Upper lobe of left lung (tissue), 4 donors: ENCODE measurements at regions not wholly inside any gene's neighbourhood (a gene's known extent, or its start where the extent isn't known, plus 50 kb on each side); places are given as distances from the start of the nearest gene placed in this dataset.

Source experiments
- EP300 ChIP-seq, 4 donors: sonication (generic); formaldehyde crosslinking; IDR thresholded peaks; one replicate each; pipeline ENCODE4 v1.5.1; 2017; ENCODE audit warnings: antibody characterized with exemption in 4 of 4, control low read depth in 2 of 4
- POLR2A ChIP-seq, 4 donors: fragments of 450-650 bp; IDR thresholded peaks; one replicate each; pipeline ENCODE4 v1.5.1; 2016 to 2017; ENCODE audit warnings: antibody characterized with exemption in 4 of 4, mild to moderate bottlenecking in 2 of 4
- POLR2AphosphoS5 ChIP-seq, 2 donors: sonication (generic); formaldehyde crosslinking; IDR thresholded peaks; one replicate each; pipeline ENCODE4 v1.5.1; 2017; ENCODE audit warnings: antibody characterized with exemption in 2 of 2
- TF ChIP-seq, protein P1 (sequence below), 6 experiments: fragments of 450-650 bp in 4 of 6; fragments of 200-600 bp in 2 of 6; sonication (generic) in 2 of 6; IDR thresholded peaks; one replicate each; pipeline ENCODE4 v1.5.1; 2016 to 2019; ENCODE audit warnings: antibody characterized with exemption in 6 of 6

DNA sequence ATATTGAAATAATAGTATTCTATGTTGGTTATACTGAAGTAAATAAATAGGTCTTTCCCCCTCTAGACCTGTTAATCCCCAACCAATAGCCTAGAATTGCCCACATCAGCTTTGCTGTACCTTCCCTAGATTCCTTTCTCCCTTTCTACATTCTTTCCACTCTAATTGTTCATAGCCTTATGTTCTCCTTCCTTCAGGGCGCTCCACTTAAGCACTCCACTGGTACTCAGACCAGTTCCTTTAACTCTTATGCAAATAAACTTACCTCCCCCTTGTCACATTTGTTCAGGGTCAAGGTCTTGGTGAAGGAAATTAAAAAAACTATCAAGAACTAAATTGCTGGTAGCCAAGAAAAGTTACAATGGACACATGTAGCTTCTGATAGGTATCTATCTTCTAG, 294.8 kb downstream of the UTP18 start:
- TF ChIP-seq, protein P1, sequence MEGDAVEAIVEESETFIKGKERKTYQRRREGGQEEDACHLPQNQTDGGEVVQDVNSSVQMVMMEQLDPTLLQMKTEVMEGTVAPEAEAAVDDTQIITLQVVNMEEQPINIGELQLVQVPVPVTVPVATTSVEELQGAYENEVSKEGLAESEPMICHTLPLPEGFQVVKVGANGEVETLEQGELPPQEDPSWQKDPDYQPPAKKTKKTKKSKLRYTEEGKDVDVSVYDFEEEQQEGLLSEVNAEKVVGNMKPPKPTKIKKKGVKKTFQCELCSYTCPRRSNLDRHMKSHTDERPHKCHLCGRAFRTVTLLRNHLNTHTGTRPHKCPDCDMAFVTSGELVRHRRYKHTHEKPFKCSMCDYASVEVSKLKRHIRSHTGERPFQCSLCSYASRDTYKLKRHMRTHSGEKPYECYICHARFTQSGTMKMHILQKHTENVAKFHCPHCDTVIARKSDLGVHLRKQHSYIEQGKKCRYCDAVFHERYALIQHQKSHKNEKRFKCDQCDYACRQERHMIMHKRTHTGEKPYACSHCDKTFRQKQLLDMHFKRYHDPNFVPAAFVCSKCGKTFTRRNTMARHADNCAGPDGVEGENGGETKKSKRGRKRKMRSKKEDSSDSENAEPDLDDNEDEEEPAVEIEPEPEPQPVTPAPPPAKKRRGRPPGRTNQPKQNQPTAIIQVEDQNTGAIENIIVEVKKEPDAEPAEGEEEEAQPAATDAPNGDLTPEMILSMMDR (IDR thresholded peaks at IDR 0.05): no peak
- TF ChIP-seq POLR2A (IDR thresholded peaks at IDR 0.05) (no peak), POLR2AphosphoS5 (IDR thresholded peaks at IDR 0.05) (no peak), EP300 (IDR thresholded peaks at IDR 0.05) (no peak)
